Neural crest cell (in vitro differentiated cells): ENCODE measurements at regions not wholly inside any gene's neighbourhood (a gene's known extent, or its start where the extent isn't known, plus 50 kb on each side); places are given as distances from the start of the nearest gene placed in this dataset.

Experiments used
- DNase-seq: peaks from one replicate; pipeline ENCODE4 v3.0.0; 2021; ENCODE audit warnings: low read depth, mixed read lengths, low spot score
- H3K27ac Mint-ChIP-seq: one replicate; pipeline ENCODE4 v1.8.0; 2021; ENCODE audit warnings: mild to moderate bottlenecking, mixed read lengths; ENCODE audit not compliant: unreplicated experiment
- H3K27me3 Mint-ChIP-seq: 2 replicates; pipeline ENCODE4 v1.8.0; 2021; ENCODE audit warnings: low read depth, mild to moderate bottlenecking, mixed read lengths
- H3K36me3 Mint-ChIP-seq: 2 replicates; pipeline ENCODE4 v1.8.0; 2021; ENCODE audit warnings: low read depth, mild to moderate bottlenecking, mixed read lengths
- H3K4me1 Mint-ChIP-seq: 2 replicates; pipeline ENCODE4 v1.8.0; 2021; ENCODE audit warnings: mixed read lengths
- H3K4me3 Mint-ChIP-seq: one replicate; pipeline ENCODE4 v1.8.0; 2021; ENCODE audit warnings: mild to moderate bottlenecking, mixed read lengths
- H3K9me3 Mint-ChIP-seq: 2 replicates; pipeline ENCODE4 v1.8.0; 2021; ENCODE audit warnings: mixed read lengths
- CTCF ChIP-seq: fragments of 200-600 bp; sonication (generic); conservative IDR thresholded peaks from 2 replicates; pipeline ENCODE4 v1.5.0; 2021; ENCODE audit warnings: antibody characterized with exemption, mild to moderate bottlenecking

DNA sequence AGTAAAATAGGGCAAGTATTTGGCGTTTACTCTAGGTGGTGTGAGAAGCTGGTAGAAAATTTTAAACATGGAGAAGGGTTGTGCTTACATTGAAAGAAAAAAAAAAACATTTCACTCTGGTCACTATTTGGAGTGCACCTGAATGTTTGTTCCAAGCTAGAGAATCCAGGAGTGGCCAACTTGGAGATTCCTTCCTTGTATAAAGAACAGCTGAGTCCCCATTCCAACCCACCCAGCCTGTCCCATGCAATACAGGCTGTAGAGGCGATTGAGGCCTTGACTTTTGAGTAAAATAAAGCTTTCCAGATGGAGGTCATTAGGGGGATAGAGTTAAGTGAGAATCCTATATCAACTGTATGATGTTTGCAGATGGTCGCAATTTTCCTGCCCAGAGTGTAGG is 203.8 kb upstream of the SYT4 start:
- no peak for TF ChIP-seq CTCF
- no peak for DNase-seq
- H3K27me3 Mint-ChIP-seq = no peaks in the 10 kb centered on the region

DNA sequence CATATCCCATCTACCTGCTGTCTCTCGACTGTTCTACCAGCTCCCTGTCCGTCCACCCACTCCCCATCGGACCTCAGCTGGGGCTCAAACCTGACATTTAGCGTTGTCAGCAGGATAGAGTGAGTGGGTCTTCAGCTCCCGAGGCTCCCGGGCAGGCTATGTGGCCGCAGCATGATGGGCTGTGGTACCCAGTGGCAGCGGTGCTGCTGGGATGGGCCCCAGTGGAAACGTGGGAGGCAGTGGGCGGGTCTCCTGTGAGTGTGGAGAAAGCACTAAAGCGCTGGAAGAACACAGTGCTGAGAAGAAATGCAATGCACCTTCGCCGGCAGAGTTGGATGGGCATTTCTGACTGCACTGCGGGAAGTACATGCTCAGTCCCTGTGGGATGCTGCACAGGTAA is 204.8 kb upstream of the SYT4 start:
- no peaks in the 10 kb centered on the region for H3K27me3 Mint-ChIP-seq
- H3K27ac Mint-ChIP-seq = no peak overlapping the region
- H3K36me3 Mint-ChIP-seq = peaks cover 7% of the 10 kb centered on the region
- DNase-seq = no peak
- peaks cover 8% of the 10 kb centered on the region for H3K4me1 Mint-ChIP-seq
- H3K4me3 Mint-ChIP-seq = no peak overlapping the region
- TF ChIP-seq CTCF = no peak
- peaks cover 4% of the 10 kb centered on the region for H3K9me3 Mint-ChIP-seq

More for the DNA sequence above, 203.8 kb upstream of the SYT4 start:
- Mint-ChIP-seq H3K27ac (no peak overlapping the region), H3K4me3 (no peak overlapping the region), H3K9me3 (no peaks in the 10 kb centered on the region), H3K36me3 (peaks cover 3% of the 10 kb centered on the region), H3K4me1 (peaks cover 8% of the 10 kb centered on the region)

- Mint-ChIP-seq H3K9me3 (peaks cover 4% of the 10 kb centered on the region), H3K4me3 (no peak overlapping the region), H3K27me3 (no peaks in the 10 kb centered on the region), H3K4me1 (peaks cover 8% of the 10 kb centered on the region), H3K27ac (no peak overlapping the region), H3K36me3 (peaks cover 7% of the 10 kb centered on the region)
- no peak for TF ChIP-seq CTCF
- DNase-seq = no peak
These were observed 205.3 kb upstream of the SYT4 start for GRCh38 chr18:43482600-43482999.

GRCh38 chr18:43484710-43485109 is 207.4 kb upstream of the SYT4 start:
- Mint-ChIP-seq H3K27me3 (no peaks in the 10 kb centered on the region), H3K4me3 (no peak overlapping the region), H3K36me3 (peaks cover 12% of the 10 kb centered on the region), H3K27ac (no peak overlapping the region), H3K4me1 (no peaks in the 10 kb centered on the region), H3K9me3 (peaks cover 8% of the 10 kb centered on the region)
- DNase-seq = no peak
- no peak for TF ChIP-seq CTCF

- H3K9me3 Mint-ChIP-seq = peaks cover 8% of the 10 kb centered on the region
- no peak overlapping the region for H3K27ac Mint-ChIP-seq
- no peak overlapping the region for H3K4me3 Mint-ChIP-seq
- H3K36me3 Mint-ChIP-seq = peaks cover 12% of the 10 kb centered on the region
- TF ChIP-seq CTCF = no peak
- no peak for DNase-seq
- H3K4me1 Mint-ChIP-seq = no peaks in the 10 kb centered on the region
- H3K27me3 Mint-ChIP-seq = no peaks in the 10 kb centered on the region
These were observed 208.3 kb upstream of the SYT4 start for GRCh38 chr18:43485545-43485963.

DNA sequence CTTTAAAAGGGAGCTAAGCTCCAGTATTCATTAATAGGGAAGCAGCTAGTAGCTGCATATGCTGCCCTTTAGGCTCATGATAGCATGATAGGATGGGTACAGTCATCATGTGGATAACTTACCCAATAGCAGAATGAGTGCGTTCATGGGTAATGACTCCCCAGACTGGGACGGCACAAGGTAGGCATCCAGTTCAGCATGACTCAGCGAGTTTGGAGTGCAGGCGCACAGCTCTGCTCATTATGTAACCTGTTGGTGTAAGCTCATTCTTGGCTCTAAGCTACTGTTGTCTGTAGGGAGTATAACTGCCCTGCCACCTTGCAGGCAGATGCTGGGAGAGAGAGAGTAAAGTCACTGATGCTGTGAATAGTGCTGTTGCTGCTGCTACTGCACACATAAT is 209.2 kb upstream of the SYT4 start:
- H3K9me3 Mint-ChIP-seq = peaks cover 8% of the 10 kb centered on the region
- H3K27ac Mint-ChIP-seq = no peak overlapping the region
- TF ChIP-seq CTCF = no peak
- H3K27me3 Mint-ChIP-seq = no peaks in the 10 kb centered on the region
- no peak for DNase-seq
- no peaks in the 10 kb centered on the region for H3K4me1 Mint-ChIP-seq
- H3K4me3 Mint-ChIP-seq = no peak overlapping the region
- peaks cover 12% of the 10 kb centered on the region for H3K36me3 Mint-ChIP-seq
